SK-N-SH treated with all-trans-retinoic acid at 6 μM for 48 hours (cell line): ENCODE measurements at regions not wholly inside any gene's neighbourhood (a gene's known extent, or its start where the extent isn't known, plus 50 kb on each side); places are given as distances from the start of the nearest gene placed in this dataset.
"Not testable (repeated sequence)": the region's sequence is repeated elsewhere in the genome, so short reads cannot be mapped to it uniquely, and the experiment has no call there.

ENCODE experiments used
- ARNTL ChIP-seq: fragments of 450-650 bp; formaldehyde crosslinking; IDR thresholded peaks from 2 replicates; pipeline ENCODE4 v1.5.0; 2020; ENCODE audit warnings: low read depth, mild to moderate bottlenecking, moderate library complexity, borderline replicate concordance
- GLIS3 ChIP-seq: fragments of 250-450 bp; sonication (Bioruptor Pico); IDR thresholded peaks from 2 replicates; pipeline ENCODE4 v1.5.0; 2020; ENCODE audit warnings: mild to moderate bottlenecking, moderate library complexity
- ZFP30 ChIP-seq: fragments of 450-650 bp; formaldehyde crosslinking; IDR thresholded peaks from 2 replicates; pipeline ENCODE4 v1.5.0; 2022; ENCODE audit warnings: mild to moderate bottlenecking, moderate library complexity
- ZNF565 ChIP-seq: fragments of 450-650 bp; formaldehyde crosslinking; conservative IDR thresholded peaks from 2 replicates; pipeline ENCODE4 v1.5.0; 2020; ENCODE audit warnings: low read depth, mild to moderate bottlenecking, moderate library complexity
- ZNF70 ChIP-seq: fragments of 450-650 bp; formaldehyde crosslinking; IDR thresholded peaks from 2 replicates; pipeline ENCODE4 v1.5.0; 2020; ENCODE audit warnings: mild to moderate bottlenecking, moderate library complexity
- TF ChIP-seq, protein P1 (sequence below): fragments of 250-450 bp; sonication (Bioruptor Pico); IDR thresholded peaks from 2 replicates; pipeline ENCODE4 v1.5.1; 2020; ENCODE audit warnings: low read depth, mild to moderate bottlenecking, moderate library complexity
- TF ChIP-seq, protein P2 (sequence below): fragments of 250-450 bp; sonication (Bioruptor Pico); IDR thresholded peaks from 2 replicates; pipeline ENCODE4 v1.8.0; 2020; ENCODE audit warnings: mild to moderate bottlenecking, moderate library complexity, borderline replicate concordance

DNA sequence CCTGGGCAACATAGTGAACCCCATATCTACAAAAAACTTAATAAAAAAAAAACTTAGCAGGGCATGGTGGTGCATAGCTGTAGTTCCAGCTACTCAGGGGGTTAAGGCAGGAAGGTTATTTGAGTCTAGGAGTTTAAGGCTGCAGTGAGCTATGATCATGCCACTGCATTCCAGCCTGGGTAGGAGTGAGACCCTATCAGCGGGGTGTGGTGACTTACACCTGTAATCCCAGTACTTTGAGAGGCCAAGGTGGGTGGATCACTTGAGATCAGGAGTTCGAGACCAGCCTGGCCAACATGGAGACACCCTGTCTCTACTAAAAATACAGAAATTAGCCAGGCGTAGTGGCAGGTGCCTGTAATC is 63.0 kb upstream of the TRIM24 start:
- TF ChIP-seq, protein P1, sequence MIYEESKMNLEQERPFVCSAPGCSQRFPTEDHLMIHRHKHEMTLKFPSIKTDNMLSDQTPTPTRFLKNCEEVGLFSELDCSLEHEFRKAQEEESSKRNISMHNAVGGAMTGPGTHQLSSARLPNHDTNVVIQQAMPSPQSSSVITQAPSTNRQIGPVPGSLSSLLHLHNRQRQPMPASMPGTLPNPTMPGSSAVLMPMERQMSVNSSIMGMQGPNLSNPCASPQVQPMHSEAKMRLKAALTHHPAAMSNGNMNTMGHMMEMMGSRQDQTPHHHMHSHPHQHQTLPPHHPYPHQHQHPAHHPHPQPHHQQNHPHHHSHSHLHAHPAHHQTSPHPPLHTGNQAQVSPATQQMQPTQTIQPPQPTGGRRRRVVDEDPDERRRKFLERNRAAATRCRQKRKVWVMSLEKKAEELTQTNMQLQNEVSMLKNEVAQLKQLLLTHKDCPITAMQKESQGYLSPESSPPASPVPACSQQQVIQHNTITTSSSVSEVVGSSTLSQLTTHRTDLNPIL (CRISPR knock-in tag): not testable (repeated sequence)
- TF ChIP-seq ARNTL (CRISPR knock-in tag); ZFP30 (CRISPR knock-in tag); ZNF565; GLIS3 (CRISPR knock-in tag); ZNF70 (CRISPR knock-in tag): not testable (repeated sequence)
- TF ChIP-seq, protein P2, sequence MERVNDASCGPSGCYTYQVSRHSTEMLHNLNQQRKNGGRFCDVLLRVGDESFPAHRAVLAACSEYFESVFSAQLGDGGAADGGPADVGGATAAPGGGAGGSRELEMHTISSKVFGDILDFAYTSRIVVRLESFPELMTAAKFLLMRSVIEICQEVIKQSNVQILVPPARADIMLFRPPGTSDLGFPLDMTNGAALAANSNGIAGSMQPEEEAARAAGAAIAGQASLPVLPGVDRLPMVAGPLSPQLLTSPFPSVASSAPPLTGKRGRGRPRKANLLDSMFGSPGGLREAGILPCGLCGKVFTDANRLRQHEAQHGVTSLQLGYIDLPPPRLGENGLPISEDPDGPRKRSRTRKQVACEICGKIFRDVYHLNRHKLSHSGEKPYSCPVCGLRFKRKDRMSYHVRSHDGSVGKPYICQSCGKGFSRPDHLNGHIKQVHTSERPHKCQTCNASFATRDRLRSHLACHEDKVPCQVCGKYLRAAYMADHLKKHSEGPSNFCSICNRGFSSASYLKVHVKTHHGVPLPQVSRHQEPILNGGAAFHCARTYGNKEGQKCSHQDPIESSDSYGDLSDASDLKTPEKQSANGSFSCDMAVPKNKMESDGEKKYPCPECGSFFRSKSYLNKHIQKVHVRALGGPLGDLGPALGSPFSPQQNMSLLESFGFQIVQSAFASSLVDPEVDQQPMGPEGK (CRISPR knock-in tag): not testable (repeated sequence)
